ENCODE measurements at regions not wholly inside any gene's neighbourhood (a gene's known extent, or its start where the extent isn't known, plus 50 kb on each side); places are given as distances from the start of the nearest gene placed in this dataset.

DNA sequence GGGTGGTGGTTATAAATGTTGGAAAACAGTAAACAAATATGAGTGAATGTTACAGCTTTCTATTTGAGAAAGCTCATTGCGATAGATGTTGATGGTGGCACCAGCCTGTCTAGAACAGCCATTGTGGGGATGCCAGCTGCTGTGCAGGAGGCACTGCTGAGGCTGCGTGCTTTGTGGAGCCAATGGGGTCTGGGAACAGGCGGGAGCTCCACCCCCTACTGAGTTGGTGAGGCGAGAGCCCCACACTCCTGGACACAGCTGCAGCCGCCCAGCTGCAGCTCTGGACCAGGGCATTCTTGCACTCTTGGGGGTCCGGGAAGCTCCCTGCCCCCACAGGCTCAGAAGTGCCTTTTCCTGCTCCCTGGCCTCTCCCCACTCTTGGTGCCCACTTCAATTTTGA is 1147.1 kb upstream of the LRRTM3 start:
- no peaks in the 10 kb centered on the region for H3K9me2 ChIP-seq (ENCODE audit: low read depth, low read length)
- no peaks in the 10 kb centered on the region for H3K27me3 ChIP-seq (ENCODE audit: insufficient read depth, low read length)
- no peak overlapping the region for H3K4me3 ChIP-seq (ENCODE audit: low read depth, low read length, poor library complexity, severe bottlenecking)
- H3K9ac ChIP-seq (ENCODE audit: low read length), result no peak overlapping the region
- H3K4me1 ChIP-seq (ENCODE audit: insufficient read depth, low read length, severe bottlenecking), result no peaks in the 10 kb centered on the region
- no peak overlapping the region for H3K4me2 ChIP-seq (ENCODE audit: low read length)
- H4K20me1 ChIP-seq (ENCODE audit: insufficient read depth, low read length), result no peaks in the 10 kb centered on the region
- H3K79me2 ChIP-seq (ENCODE audit: insufficient read depth, low read length), result no peaks in the 10 kb centered on the region
- H3K9me3 ChIP-seq (ENCODE audit: low read length), result no peaks in the 10 kb centered on the region
- TF ChIP-seq, protein P1, sequence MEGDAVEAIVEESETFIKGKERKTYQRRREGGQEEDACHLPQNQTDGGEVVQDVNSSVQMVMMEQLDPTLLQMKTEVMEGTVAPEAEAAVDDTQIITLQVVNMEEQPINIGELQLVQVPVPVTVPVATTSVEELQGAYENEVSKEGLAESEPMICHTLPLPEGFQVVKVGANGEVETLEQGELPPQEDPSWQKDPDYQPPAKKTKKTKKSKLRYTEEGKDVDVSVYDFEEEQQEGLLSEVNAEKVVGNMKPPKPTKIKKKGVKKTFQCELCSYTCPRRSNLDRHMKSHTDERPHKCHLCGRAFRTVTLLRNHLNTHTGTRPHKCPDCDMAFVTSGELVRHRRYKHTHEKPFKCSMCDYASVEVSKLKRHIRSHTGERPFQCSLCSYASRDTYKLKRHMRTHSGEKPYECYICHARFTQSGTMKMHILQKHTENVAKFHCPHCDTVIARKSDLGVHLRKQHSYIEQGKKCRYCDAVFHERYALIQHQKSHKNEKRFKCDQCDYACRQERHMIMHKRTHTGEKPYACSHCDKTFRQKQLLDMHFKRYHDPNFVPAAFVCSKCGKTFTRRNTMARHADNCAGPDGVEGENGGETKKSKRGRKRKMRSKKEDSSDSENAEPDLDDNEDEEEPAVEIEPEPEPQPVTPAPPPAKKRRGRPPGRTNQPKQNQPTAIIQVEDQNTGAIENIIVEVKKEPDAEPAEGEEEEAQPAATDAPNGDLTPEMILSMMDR (IDR thresholded peaks at IDR 0.05; ENCODE audit: low read length), result no peak
- no peak for TF ChIP-seq EZH2 (IDR thresholded peaks at IDR 0.05; ENCODE audit: borderline replicate concordance, low read length)
- H2AFZ ChIP-seq (ENCODE audit: low read length), result no peak overlapping the region
- no peaks in the 10 kb centered on the region for H3K36me3 ChIP-seq (ENCODE audit: insufficient read depth, low read length)
- H3K27ac ChIP-seq (ENCODE audit: low read depth, low read length, poor library complexity, severe bottlenecking), result no peak overlapping the region
- H3F3A ChIP-seq (ENCODE audit: insufficient read depth, low read length), result no peaks in the 10 kb centered on the region

DNA sequence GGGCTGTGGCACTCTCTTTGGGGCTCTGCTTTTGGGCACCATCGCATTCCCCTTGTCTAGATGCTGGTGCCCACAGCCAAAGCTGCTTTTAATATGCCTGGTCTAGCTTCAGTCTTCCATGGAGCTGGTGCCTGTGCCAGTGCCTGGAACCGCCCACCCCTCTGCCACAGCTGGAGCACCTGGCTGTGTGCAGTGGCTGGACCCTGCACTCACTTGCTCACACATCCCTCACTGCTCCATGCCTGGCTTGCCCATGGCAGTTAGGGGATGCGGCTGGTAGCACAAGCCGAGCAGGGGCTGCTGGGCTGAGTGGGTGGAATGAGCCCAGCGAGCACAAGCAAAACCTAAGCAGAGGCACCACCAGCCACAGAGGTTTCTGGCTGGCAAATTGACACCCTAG is 1145.9 kb upstream of the LRRTM3 start:
- no peak overlapping the region for H2AFZ ChIP-seq (ENCODE audit: low read length)
- no peak for TF ChIP-seq EZH2 (IDR thresholded peaks at IDR 0.05; ENCODE audit: borderline replicate concordance, low read length)
- TF ChIP-seq, protein P1 (IDR thresholded peaks at IDR 0.05; ENCODE audit: low read length), result no peak
- H3K36me3 ChIP-seq (ENCODE audit: insufficient read depth, low read length), result no peaks in the 10 kb centered on the region
- no peak overlapping the region for H3K4me2 ChIP-seq (ENCODE audit: low read length)
- no peaks in the 10 kb centered on the region for H3K9me3 ChIP-seq (ENCODE audit: low read length)
- no peaks in the 10 kb centered on the region for H3K27me3 ChIP-seq (ENCODE audit: insufficient read depth, low read length)
- H4K20me1 ChIP-seq (ENCODE audit: insufficient read depth, low read length), result no peaks in the 10 kb centered on the region
- H3F3A ChIP-seq (ENCODE audit: insufficient read depth, low read length), result no peaks in the 10 kb centered on the region
- no peak overlapping the region for H3K27ac ChIP-seq (ENCODE audit: low read depth, low read length, poor library complexity, severe bottlenecking)
- H3K9ac ChIP-seq (ENCODE audit: low read length), result no peak overlapping the region
- no peak overlapping the region for H3K4me3 ChIP-seq (ENCODE audit: low read depth, low read length, poor library complexity, severe bottlenecking)
- no peaks in the 10 kb centered on the region for H3K79me2 ChIP-seq (ENCODE audit: insufficient read depth, low read length)
- no peaks in the 10 kb centered on the region for H3K9me2 ChIP-seq (ENCODE audit: low read depth, low read length)
- no peaks in the 10 kb centered on the region for H3K4me1 ChIP-seq (ENCODE audit: insufficient read depth, low read length, severe bottlenecking)

DNA sequence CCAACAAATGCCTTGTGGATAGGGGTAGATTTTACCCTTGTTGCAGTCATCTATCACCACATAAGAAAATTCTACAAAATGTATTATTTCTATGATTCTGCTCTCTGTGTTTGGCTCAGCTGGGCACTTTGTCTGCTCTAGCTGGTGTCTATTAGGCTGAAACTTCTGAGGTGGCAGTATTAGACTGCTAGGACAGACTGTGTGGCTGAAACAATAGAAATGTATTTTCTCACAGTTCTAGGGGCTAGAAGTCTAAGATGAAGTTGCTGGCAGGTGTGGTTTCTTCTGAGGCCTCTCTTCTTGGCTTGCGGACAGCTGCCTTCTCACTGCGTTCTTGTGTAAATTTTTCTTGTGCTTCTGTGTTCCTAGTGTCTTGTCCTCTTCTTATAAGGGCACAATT is 1139.6 kb upstream of the LRRTM3 start:
- no peaks in the 10 kb centered on the region for H3K4me1 ChIP-seq (ENCODE audit: insufficient read depth, low read length, severe bottlenecking)
- H3K9me3 ChIP-seq (ENCODE audit: low read length), result no peaks in the 10 kb centered on the region
- H3K27me3 ChIP-seq (ENCODE audit: insufficient read depth, low read length), result no peaks in the 10 kb centered on the region
- H3K9me2 ChIP-seq (ENCODE audit: low read depth, low read length), result no peaks in the 10 kb centered on the region
- H3K4me2 ChIP-seq (ENCODE audit: low read length), result no peak overlapping the region
- TF ChIP-seq EZH2 (IDR thresholded peaks at IDR 0.05; ENCODE audit: borderline replicate concordance, low read length), result no peak
- TF ChIP-seq, protein P1 (IDR thresholded peaks at IDR 0.05; ENCODE audit: low read length), result no peak
- no peak overlapping the region for H3K4me3 ChIP-seq (ENCODE audit: low read depth, low read length, poor library complexity, severe bottlenecking)
- no peak overlapping the region for H3K9ac ChIP-seq (ENCODE audit: low read length)
- no peaks in the 10 kb centered on the region for H3K36me3 ChIP-seq (ENCODE audit: insufficient read depth, low read length)
- no peaks in the 10 kb centered on the region for H3K79me2 ChIP-seq (ENCODE audit: insufficient read depth, low read length)
- H3F3A ChIP-seq (ENCODE audit: insufficient read depth, low read length), result no peaks in the 10 kb centered on the region
- no peak overlapping the region for H2AFZ ChIP-seq (ENCODE audit: low read length)
- H3K27ac ChIP-seq (ENCODE audit: low read depth, low read length, poor library complexity, severe bottlenecking), result no peak overlapping the region
- H4K20me1 ChIP-seq (ENCODE audit: insufficient read depth, low read length), result no peaks in the 10 kb centered on the region
